AG10803 (cell line): ENCODE measurements at regions not wholly inside any gene's neighbourhood (a gene's known extent, or its start where the extent isn't known, plus 50 kb on each side); places are given as distances from the start of the nearest gene placed in this dataset.

Experiments used
- DNase-seq: peaks from one replicate; pipeline ENCODE4 v3.0.0; 2010; ENCODE audit warnings: low read depth
- H3K4me3 ChIP-seq: 2 replicates; pipeline ENCODE4 v1.5.1; 2011; ENCODE audit warnings: mild to moderate bottlenecking, low read length, control low read depth
- CTCF ChIP-seq: conservative IDR thresholded peaks from 2 replicates; pipeline ENCODE4 v1.5.1; 2011; ENCODE audit warnings: mild to moderate bottlenecking, low read length, control low read depth, inconsistent platforms

GRCh38 chr12:85587158-85587557 is 249.1 kb downstream of the RASSF9 start:
- H3K4me3 ChIP-seq = no peak overlapping the region
- TF ChIP-seq CTCF = no peak
- DNase-seq = no peak

GRCh38 chr12:85588221-85588620 is 248.0 kb downstream of the RASSF9 start:
- H3K4me3 ChIP-seq = no peak overlapping the region
- DNase-seq = no peak
- TF ChIP-seq CTCF = no peak

GRCh38 chr12:85600841-85601240 is 235.4 kb downstream of the RASSF9 start:
- TF ChIP-seq CTCF = no peak
- no peak overlapping the region for H3K4me3 ChIP-seq
- DNase-seq = no peak

DNA sequence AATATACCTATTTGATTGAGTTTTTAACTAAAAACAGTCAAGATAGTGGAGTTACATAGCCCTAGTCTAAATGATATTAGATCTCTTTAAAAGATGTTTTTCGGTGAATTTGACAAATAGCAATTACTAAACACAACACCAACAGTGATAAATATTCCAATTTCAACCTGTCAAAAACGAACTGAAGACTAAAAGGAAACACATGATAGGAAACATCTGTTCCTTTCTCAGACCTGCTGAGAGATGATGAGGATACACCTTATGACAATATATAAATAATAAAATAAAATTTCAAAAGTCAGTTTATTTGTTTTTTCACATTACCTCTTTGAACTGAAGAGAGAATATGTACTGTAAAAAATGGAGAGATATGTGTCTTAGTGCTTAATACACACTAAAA is 232.7 kb downstream of the RASSF9 start:
- H3K4me3 ChIP-seq = no peak overlapping the region
- TF ChIP-seq CTCF = no peak
- no peak for DNase-seq

DNA sequence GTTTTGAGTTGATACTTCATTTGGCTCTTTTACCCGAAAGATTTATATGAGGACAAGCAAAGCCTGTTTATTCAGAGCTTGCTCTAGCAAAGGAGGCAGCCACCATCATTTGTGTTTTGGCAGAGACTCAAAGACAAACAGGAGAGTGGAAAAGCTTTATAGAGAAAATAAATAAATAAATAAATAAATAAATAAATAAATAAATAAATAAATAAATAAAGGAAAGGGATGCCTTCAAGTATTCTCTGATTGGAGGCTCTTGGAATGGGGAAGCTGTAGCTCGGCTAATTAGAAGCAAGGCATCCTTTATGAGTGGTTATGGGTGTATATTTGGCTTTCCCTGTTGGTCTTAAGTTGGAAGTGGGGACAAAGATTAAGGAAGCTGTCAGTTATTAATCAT is 229.8 kb downstream of the RASSF9 start:
- TF ChIP-seq CTCF = no peak
- H3K4me3 ChIP-seq = no peak overlapping the region
- no peak for DNase-seq

DNA sequence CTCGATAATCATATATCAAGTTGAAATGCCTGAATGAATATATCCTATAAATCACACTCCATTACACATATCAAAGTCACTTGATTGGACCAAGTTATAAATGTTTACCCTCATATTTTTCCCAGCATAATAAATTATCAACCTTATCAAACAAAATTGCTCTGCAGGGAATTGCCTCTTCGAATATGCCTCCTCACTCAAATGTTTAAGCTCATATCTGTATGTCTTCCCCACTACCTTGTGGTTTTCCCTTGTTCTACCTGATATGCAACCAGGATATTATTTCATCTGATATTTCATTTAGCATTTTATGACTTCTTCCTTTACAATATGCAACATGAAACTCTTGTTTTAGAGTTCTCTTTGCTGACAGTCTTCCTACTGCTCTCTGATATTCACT is 226.4 kb downstream of the RASSF9 start:
- no peak for TF ChIP-seq CTCF
- no peak for DNase-seq
- no peak overlapping the region for H3K4me3 ChIP-seq

DNA sequence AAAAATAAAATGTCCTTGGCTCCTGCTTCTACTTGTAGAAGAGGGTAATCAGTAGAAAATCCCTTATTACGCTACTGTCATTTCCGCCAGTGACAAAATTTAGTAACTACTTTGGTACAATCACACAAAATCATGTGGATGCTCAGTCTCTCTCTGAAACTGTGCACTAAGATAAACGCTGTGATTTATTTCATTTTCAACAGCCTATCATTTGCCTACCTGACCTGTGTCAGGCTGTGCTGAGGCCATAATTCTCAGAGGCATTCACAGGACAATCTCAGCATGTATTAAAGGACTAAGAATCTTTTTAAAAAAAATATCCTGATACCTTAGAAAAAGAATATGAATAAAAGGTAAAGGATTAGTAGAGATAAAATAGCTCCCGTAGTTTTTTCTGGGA is 226.0 kb downstream of the RASSF9 start:
- no peak for DNase-seq
- no peak overlapping the region for H3K4me3 ChIP-seq
- TF ChIP-seq CTCF = no peak
